ENCODE measurements at regions not wholly inside any gene's neighbourhood (a gene's known extent, or its start where the extent isn't known, plus 50 kb on each side); places are given as distances from the start of the nearest gene placed in this dataset.

DNA sequence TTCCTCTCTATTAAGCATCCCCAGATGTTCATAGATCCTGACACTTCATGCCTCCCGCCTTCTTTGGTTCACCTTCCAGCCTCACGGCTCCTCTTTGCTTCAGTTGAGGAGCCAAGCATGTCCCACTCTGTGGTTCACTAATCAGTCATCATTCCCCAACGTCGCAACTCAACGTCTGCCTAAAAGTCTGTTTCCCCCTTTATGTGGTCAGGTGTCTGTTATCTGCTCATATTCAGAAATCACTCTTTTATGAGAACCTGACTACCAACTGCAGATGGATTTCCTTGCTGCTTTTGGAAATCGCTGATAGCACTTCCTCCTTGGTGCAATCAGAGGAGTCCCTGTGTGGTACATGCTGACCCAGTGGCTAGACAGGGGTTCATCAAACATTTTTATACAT is 94.1 kb upstream of the VANGL1 start:
- no TSS peak for BruUV-seq (replicated peaks)
- H4K20me1 ChIP-seq (ENCODE audit: insufficient read depth, low read length), result no peaks in the 10 kb centered on the region
- ChIA-PET POLR2A (no interaction called here), CTCF (ENCODE audit: low intra/inter-chr PET ratio, low total read pairs) (no interaction called here)
- intact Hi-C loops (cut with micrococcal nuclease; ENCODE audit: unreplicated experiment) (loop anchor here (2.0 kb wide), 1 partner anchor 49 kb away; no protein-coding TSS in a partner anchor), in situ Hi-C loops (cut with HindIII; ENCODE audit: extremely low pct_ligation_motif_present, low pct_unique_long_range_greater_than_20kb) (loop anchor here (10.0 kb wide), 1 partner anchor 47 kb away; no protein-coding TSS in a partner anchor)
- ATAC-seq (no peak), FAIRE-seq (no peak), DNase-seq (ENCODE audit: low spot score) (no peak)
- no peak overlapping the region for H3K9ac ChIP-seq (ENCODE audit: insufficient read depth, low read depth, low read length)
- 32% methylated on average over 6 of the region's 6 CpGs for WGBS (ENCODE audit: low lambda C conversion rate)
- H3K4me1 ChIP-seq (ENCODE audit: insufficient read depth, low read length), result peaks cover 13% of the 10 kb centered on the region
- no peaks in the 10 kb centered on the region for H3K79me2 ChIP-seq (ENCODE audit: insufficient read depth, low read length)
- no peak overlapping the region for H2AFZ ChIP-seq (ENCODE audit: low read length)
- H3K36me3 ChIP-seq (replicated peaks in 1 of 2; ENCODE audit: control insufficient read depth in 1 of 2, insufficient read depth in 2 of 2, low read length in 2 of 2), result no peaks in the 10 kb centered on the region
- H3K4me3 ChIP-seq (replicated peaks in 1 of 3; ENCODE audit: insufficient read depth in 1 of 3, low read depth in 2 of 3, low read length in 3 of 3), result no peak overlapping the region
- H3K4me2 ChIP-seq (ENCODE audit: low read depth, low read length), result no peak overlapping the region
- H3K27ac ChIP-seq (ENCODE audit: extremely low read length, insufficient read depth, low read length), result no peak overlapping the region
- no peaks in the 10 kb centered on the region for H3K27me3 ChIP-seq (ENCODE audit: control insufficient read depth in 1 of 2, insufficient read depth in 2 of 2, low read length in 2 of 2)
- no peaks in the 10 kb centered on the region for H3K9me3 ChIP-seq (ENCODE audit: low read length)
- TF ChIP-seq ZNF761 (CRISPR knock-in tag; conservative IDR thresholded peaks at IDR 0.05) (no peak), YEATS2 (CRISPR knock-in tag; IDR thresholded peaks at IDR 0.05; ENCODE audit: borderline replicate concordance) (no peak), POLR2A (IDR thresholded peaks at IDR 0.05; ENCODE audit: insufficient read depth in 1 of 2, low read depth in 2 of 2, low read length in 2 of 2) (no peak), NCOA5 (CRISPR knock-in tag; IDR thresholded peaks at IDR 0.05) (no peak), YY1 (IDR thresholded peaks at IDR 0.05; ENCODE audit: insufficient read depth, insufficient replicate concordance, low read depth, low read length) (no peak), TCF7 (IDR thresholded peaks at IDR 0.05; ENCODE audit: low read depth) (no peak), KDM1A (CRISPR knock-in tag; IDR thresholded peaks at IDR 0.05) (no peak)
- TF ChIP-seq, protein P1, sequence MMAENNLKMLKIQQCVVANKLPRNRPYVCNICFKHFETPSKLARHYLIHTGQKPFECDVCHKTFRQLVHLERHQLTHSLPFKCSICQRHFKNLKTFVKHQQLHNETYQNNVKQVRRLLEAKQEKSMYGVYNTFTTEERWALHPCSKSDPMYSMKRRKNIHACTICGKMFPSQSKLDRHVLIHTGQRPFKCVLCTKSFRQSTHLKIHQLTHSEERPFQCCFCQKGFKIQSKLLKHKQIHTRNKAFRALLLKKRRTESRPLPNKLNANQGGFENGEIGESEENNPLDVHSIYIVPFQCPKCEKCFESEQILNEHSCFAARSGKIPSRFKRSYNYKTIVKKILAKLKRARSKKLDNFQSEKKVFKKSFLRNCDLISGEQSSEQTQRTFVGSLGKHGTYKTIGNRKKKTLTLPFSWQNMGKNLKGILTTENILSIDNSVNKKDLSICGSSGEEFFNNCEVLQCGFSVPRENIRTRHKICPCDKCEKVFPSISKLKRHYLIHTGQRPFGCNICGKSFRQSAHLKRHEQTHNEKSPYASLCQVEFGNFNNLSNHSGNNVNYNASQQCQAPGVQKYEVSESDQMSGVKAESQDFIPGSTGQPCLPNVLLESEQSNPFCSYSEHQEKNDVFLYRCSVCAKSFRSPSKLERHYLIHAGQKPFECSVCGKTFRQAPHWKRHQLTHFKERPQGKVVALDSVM (CRISPR knock-in tag; IDR thresholded peaks at IDR 0.05), result no peak
- TF ChIP-seq, protein P2, sequence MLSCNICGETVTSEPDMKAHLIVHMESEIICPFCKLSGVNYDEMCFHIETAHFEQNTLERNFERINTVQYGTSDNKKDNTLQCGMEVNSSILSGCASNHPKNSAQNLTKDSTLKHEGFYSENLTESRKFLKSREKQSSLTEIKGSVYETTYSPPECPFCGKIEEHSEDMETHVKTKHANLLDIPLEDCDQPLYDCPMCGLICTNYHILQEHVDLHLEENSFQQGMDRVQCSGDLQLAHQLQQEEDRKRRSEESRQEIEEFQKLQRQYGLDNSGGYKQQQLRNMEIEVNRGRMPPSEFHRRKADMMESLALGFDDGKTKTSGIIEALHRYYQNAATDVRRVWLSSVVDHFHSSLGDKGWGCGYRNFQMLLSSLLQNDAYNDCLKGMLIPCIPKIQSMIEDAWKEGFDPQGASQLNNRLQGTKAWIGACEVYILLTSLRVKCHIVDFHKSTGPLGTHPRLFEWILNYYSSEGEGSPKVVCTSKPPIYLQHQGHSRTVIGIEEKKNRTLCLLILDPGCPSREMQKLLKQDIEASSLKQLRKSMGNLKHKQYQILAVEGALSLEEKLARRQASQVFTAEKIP (CRISPR knock-in tag; IDR thresholded peaks at IDR 0.05; ENCODE audit: borderline replicate concordance), result no peak
- TF ChIP-seq, protein P3, sequence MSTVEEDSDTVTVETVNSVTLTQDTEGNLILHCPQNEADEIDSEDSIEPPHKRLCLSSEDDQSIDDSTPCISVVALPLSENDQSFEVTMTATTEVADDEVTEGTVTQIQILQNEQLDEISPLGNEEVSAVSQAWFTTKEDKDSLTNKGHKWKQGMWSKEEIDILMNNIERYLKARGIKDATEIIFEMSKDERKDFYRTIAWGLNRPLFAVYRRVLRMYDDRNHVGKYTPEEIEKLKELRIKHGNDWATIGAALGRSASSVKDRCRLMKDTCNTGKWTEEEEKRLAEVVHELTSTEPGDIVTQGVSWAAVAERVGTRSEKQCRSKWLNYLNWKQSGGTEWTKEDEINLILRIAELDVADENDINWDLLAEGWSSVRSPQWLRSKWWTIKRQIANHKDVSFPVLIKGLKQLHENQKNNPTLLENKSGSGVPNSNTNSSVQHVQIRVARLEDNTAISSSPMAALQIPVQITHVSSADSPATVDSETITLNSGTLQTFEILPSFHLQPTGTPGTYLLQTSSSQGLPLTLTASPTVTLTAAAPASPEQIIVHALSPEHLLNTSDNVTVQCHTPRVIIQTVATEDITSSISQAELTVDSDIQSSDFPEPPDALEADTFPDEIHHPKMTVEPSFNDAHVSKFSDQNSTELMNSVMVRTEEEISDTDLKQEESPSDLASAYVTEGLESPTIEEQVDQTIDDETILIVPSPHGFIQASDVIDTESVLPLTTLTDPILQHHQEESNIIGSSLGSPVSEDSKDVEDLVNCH (CRISPR knock-in tag; IDR thresholded peaks at IDR 0.05), result no peak
- TF ChIP-seq, protein P4, sequence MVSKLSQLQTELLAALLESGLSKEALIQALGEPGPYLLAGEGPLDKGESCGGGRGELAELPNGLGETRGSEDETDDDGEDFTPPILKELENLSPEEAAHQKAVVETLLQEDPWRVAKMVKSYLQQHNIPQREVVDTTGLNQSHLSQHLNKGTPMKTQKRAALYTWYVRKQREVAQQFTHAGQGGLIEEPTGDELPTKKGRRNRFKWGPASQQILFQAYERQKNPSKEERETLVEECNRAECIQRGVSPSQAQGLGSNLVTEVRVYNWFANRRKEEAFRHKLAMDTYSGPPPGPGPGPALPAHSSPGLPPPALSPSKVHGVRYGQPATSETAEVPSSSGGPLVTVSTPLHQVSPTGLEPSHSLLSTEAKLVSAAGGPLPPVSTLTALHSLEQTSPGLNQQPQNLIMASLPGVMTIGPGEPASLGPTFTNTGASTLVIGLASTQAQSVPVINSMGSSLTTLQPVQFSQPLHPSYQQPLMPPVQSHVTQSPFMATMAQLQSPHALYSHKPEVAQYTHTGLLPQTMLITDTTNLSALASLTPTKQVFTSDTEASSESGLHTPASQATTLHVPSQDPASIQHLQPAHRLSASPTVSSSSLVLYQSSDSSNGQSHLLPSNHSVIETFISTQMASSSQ (IDR thresholded peaks at IDR 0.05; ENCODE audit: low read depth), result no peak
- TF ChIP-seq, protein P4 (CRISPR knock-in tag; IDR thresholded peaks at IDR 0.05; ENCODE audit: borderline replicate concordance), result no peak
- TF ChIP-seq, protein P5, sequence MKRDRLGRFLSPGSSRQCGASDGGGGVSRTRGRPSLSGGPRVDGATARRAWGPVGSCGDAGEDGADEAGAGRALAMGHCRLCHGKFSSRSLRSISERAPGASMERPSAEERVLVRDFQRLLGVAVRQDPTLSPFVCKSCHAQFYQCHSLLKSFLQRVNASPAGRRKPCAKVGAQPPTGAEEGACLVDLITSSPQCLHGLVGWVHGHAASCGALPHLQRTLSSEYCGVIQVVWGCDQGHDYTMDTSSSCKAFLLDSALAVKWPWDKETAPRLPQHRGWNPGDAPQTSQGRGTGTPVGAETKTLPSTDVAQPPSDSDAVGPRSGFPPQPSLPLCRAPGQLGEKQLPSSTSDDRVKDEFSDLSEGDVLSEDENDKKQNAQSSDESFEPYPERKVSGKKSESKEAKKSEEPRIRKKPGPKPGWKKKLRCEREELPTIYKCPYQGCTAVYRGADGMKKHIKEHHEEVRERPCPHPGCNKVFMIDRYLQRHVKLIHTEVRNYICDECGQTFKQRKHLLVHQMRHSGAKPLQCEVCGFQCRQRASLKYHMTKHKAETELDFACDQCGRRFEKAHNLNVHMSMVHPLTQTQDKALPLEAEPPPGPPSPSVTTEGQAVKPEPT (CRISPR knock-in tag; IDR thresholded peaks at IDR 0.05; ENCODE audit: low read depth), result no peak

Data from HepG2 (cell line).